GM21786 (cell line): ENCODE measurements at regions not wholly inside any gene's neighbourhood (a gene's known extent, or its start where the extent isn't known, plus 50 kb on each side); places are given as distances from the start of the nearest gene placed in this dataset.
A peak's percentile ranks its signal among the peaks of the same experiment; 100 is the strongest.

Source experiments
- ATAC-seq: cut with Tn5 transposase; IDR thresholded peaks from one replicate; pipeline ENCODE4 v1.9.1; 2021; ENCODE audit not compliant: unreplicated experiment

- ATAC-seq = no peak
Observed at GRCh38 chr6:113643407-113643770, 213.8 kb upstream of the MARCKS start.

- no peak for ATAC-seq
Observed at GRCh38 chr6:113644861-113645575, 212.1 kb upstream of the MARCKS start.

- ATAC-seq = no peak
Observed at GRCh38 chr6:113645576-113645970, 211.6 kb upstream of the MARCKS start.

GRCh38 chr6:113645986-113646385 is 211.2 kb upstream of the MARCKS start:
- ATAC-seq = no peak

- no peak for ATAC-seq
Observed at GRCh38 chr6:113646701-113647100, 210.4 kb upstream of the MARCKS start.

- peak; percentile 32 for ATAC-seq
Observed at GRCh38 chr6:113647143-113647889, 209.8 kb upstream of the MARCKS start.

GRCh38 chr6:113648698-113649097 is 208.4 kb upstream of the MARCKS start:
- ATAC-seq = no peak

GRCh38 chr6:113649276-113649675 is 207.9 kb upstream of the MARCKS start:
- ATAC-seq = no peak

GRCh38 chr6:113649880-113650609 is 207.1 kb upstream of the MARCKS start:
- ATAC-seq = no peak

- no peak for ATAC-seq
Observed at GRCh38 chr6:113650610-113650979, 206.6 kb upstream of the MARCKS start.

- no peak for ATAC-seq
Observed at GRCh38 chr6:113651120-113651519, 206.0 kb upstream of the MARCKS start.

GRCh38 chr6:113651920-113652319 is 205.2 kb upstream of the MARCKS start:
- ATAC-seq = no peak

GRCh38 chr6:113653275-113653674 is 203.9 kb upstream of the MARCKS start:
- ATAC-seq = no peak

GRCh38 chr6:113654396-113654795 is 202.7 kb upstream of the MARCKS start:
- no peak for ATAC-seq

- ATAC-seq = no peak
Observed at GRCh38 chr6:113655761-113656160, 201.4 kb upstream of the MARCKS start.

GRCh38 chr6:113659762-113660404 is 197.3 kb upstream of the MARCKS start:
- no peak for ATAC-seq

GRCh38 chr6:113660819-113661218 is 196.3 kb upstream of the MARCKS start:
- no peak for ATAC-seq

- ATAC-seq = no peak
Observed at GRCh38 chr6:113662093-113662665, 195.0 kb upstream of the MARCKS start.

GRCh38 chr6:113662688-113663333 is 194.3 kb upstream of the MARCKS start:
- peak; percentile 89 for ATAC-seq

GRCh38 chr6:113664909-113665308 is 192.2 kb upstream of the MARCKS start:
- no peak for ATAC-seq
